ENCODE measurements at regions not wholly inside any gene's neighbourhood (a gene's known extent, or its start where the extent isn't known, plus 50 kb on each side); places are given as distances from the start of the nearest gene placed in this dataset.

- TF ChIP-seq MAX (IDR thresholded peaks at IDR 0.05) (no peak), BACH1 (IDR thresholded peaks at IDR 0.05; ENCODE audit: low read length) (no peak)
These were observed 313.3 kb upstream of the NFIA start (continued) for GRCh38 chr1:60769082-60769481.
